ENCODE measurements at regions not wholly inside any gene's neighbourhood (a gene's known extent, or its start where the extent isn't known, plus 50 kb on each side); places are given as distances from the start of the nearest gene placed in this dataset.
A peak's percentile ranks its signal among the peaks of the same experiment; 100 is the strongest.

GRCh38 chr17:72502371-72503341, 381.8 kb downstream of the SOX9 start:
- peak; percentile 45 for DNase-seq (ENCODE audit: low spot score)

GRCh38 chr17:72503556-72503955, 382.7 kb downstream of the SOX9 start:
- DNase-seq (ENCODE audit: low spot score), result no peak

GRCh38 chr17:72504783-72505182, 384.0 kb downstream of the SOX9 start:
- DNase-seq (ENCODE audit: low spot score), result no peak

GRCh38 chr17:72506773-72507172, 386.0 kb downstream of the SOX9 start:
- no peak for DNase-seq (ENCODE audit: low spot score)

GRCh38 chr17:72507370-72507769, 386.6 kb downstream of the SOX9 start:
- DNase-seq (ENCODE audit: low spot score), result no peak

GRCh38 chr17:72510351-72511016, 389.7 kb downstream of the SOX9 start:
- no peak for DNase-seq (ENCODE audit: low spot score)

GRCh38 chr17:72511242-72511641, 390.4 kb downstream of the SOX9 start:
- no peak for DNase-seq (ENCODE audit: low spot score)

- DNase-seq (ENCODE audit: low spot score), result no peak
Measured at GRCh38 chr17:72511874-72512273, 391.1 kb downstream of the SOX9 start.

- DNase-seq (ENCODE audit: low spot score), result no peak
Measured at GRCh38 chr17:72512649-72513556, 392.1 kb downstream of the SOX9 start.

- DNase-seq (ENCODE audit: low spot score), result no peak
Measured at GRCh38 chr17:72514321-72514861, 393.6 kb downstream of the SOX9 start.

GRCh38 chr17:72514891-72515290, 394.1 kb downstream of the SOX9 start:
- DNase-seq (ENCODE audit: low spot score), result no peak

GRCh38 chr17:72515291-72516065, 394.7 kb downstream of the SOX9 start:
- no peak for DNase-seq (ENCODE audit: low spot score)

GRCh38 chr17:72516772-72517399, 396.1 kb downstream of the SOX9 start:
- no peak for DNase-seq (ENCODE audit: low spot score)

GRCh38 chr17:72517413-72518158, 396.8 kb downstream of the SOX9 start:
- no peak for DNase-seq (ENCODE audit: low spot score)

GRCh38 chr17:72518159-72518732, 397.4 kb downstream of the SOX9 start:
- DNase-seq (ENCODE audit: low spot score), result no peak

GRCh38 chr17:72518753-72519597, 398.2 kb downstream of the SOX9 start:
- no peak for DNase-seq (ENCODE audit: low spot score)

GRCh38 chr17:72519598-72519936, 398.7 kb downstream of the SOX9 start:
- no peak for DNase-seq (ENCODE audit: low spot score)

- DNase-seq (ENCODE audit: low spot score), result no peak
Measured at GRCh38 chr17:72520665-72521303, 400.0 kb downstream of the SOX9 start.

All from COLO829 (cell line).